K562 (cell line): ENCODE measurements at regions not wholly inside any gene's neighbourhood (a gene's known extent, or its start where the extent isn't known, plus 50 kb on each side); places are given as distances from the start of the nearest gene placed in this dataset.

ENCODE experiments used
- ATAC-seq: fragments of 200-7000 bp; cut with Tn5 transposase; 3 replicates; pipeline ENCODE4 v1.9.1; 2020; ENCODE audit warnings: moderate library complexity
- BruUV-seq: library from RNA; stranded (reverse); fragments of 400-500 nt; replicated peaks from 2 replicates; lab custom pipeline; 2021; lab: Mats Ljungman, UMichigan
- CTCF ChIA-PET: fragments of 300-600 bp; formaldehyde crosslinking; extraction: SDS; loops from one replicate; lab custom pipeline; 2021; ENCODE audit warnings: low intra/inter-chr PET ratio; lab: Yijun Ruan, JAX
- POLR2A ChIA-PET: fragments of 300-600, 350-650 bp; sonication (Branson Sonifier 250); formaldehyde crosslinking; extraction: SDS; loops from one replicate; lab custom pipeline; 2021; ENCODE audit warnings: antibody characterized with exemption, inconsistent platforms; lab: Yijun Ruan, JAX
- DNase-seq, 4 experiments: peaks; one replicate each; pipeline versions ENCODE4 v3.0.0 to v3.0.0-alpha.2; 2011 to 2018; ENCODE audit warnings: low spot score in 3 of 4, mixed read lengths in 3 of 4; ENCODE audit errors: extremely low read depth in 1 of 4
- FAIRE-seq: peaks from 2 replicates; lab custom pipeline; 2011; peaks lifted over from hg19 to GRCh38; lab: Jason Lieb, UNC
- H2AFZ ChIP-seq: 2 replicates; pipeline ENCODE4 v1.6.0; 2011; ENCODE audit warnings: low read depth, low read length, control low read depth, inconsistent platforms
- H3K27ac ChIP-seq: fragments of 200-600 bp; 3 replicates; pipeline ENCODE4 v1.8.0; 2011; ENCODE audit warnings: low read depth, mild to moderate bottlenecking, control low read depth, inconsistent platforms, low read length, moderate library complexity, mixed read lengths; ENCODE audit errors: extremely low read depth
- H3K27me3 ChIP-seq, 2 experiments: fragments of 300-600 bp in 1 of 2; 2 replicates in 1 of 2; 3 replicates in 1 of 2; pipeline versions ENCODE4 v1.6.0 to v1.8.0; 2011; ENCODE audit warnings: inconsistent platforms in 2 of 2, low read length in 2 of 2, mild to moderate bottlenecking in 1 of 2, mixed read lengths in 1 of 2, moderate library complexity in 1 of 2; ENCODE audit not compliant: control insufficient read depth in 2 of 2, insufficient read depth in 2 of 2
- H3K36me3 ChIP-seq: fragments of 300-600 bp; 3 replicates; pipeline ENCODE4 v1.8.0; 2011; ENCODE audit warnings: mild to moderate bottlenecking, low read length, inconsistent platforms; ENCODE audit not compliant: control insufficient read depth, insufficient read depth
- H3K4me1 ChIP-seq, 2 experiments: fragments of 200-600 bp in 1 of 2; replicated peaks in 1 of 2; 2 replicates in 1 of 2; 3 replicates in 1 of 2; pipeline versions ENCODE4 v1.5.1 to v1.8.0; 2011; ENCODE audit warnings: inconsistent platforms in 2 of 2, low read length in 2 of 2, mild to moderate bottlenecking in 1 of 2, mixed read lengths in 1 of 2, moderate library complexity in 1 of 2; ENCODE audit not compliant: control insufficient read depth in 2 of 2, insufficient read depth in 2 of 2
- H3K4me2 ChIP-seq: 2 replicates; pipeline ENCODE4 v1.6.1; 2011; ENCODE audit warnings: low read length, control low read depth, inconsistent platforms, mixed read lengths; ENCODE audit not compliant: insufficient read depth
- H3K4me3 ChIP-seq: fragments of 200-600 bp; sonication (generic), shearing (Covaris generic); 2 replicates; pipeline ENCODE4 v1.5.1; 2016; ENCODE audit warnings: control low read depth, inconsistent platforms
- H3K79me2 ChIP-seq: fragments of 200-600 bp; 3 replicates; pipeline ENCODE4 v1.8.0; 2011; ENCODE audit warnings: low read length, inconsistent platforms; ENCODE audit not compliant: control insufficient read depth, insufficient read depth
- H3K9ac ChIP-seq, 2 experiments: 2 replicates each; pipeline versions ENCODE4 v1.6.0 to v1.6.1; 2011; ENCODE audit warnings: low read depth in 2 of 2, low read length in 2 of 2, control low read depth in 1 of 2, inconsistent platforms in 1 of 2, mild to moderate bottlenecking in 1 of 2, mixed read lengths in 1 of 2; ENCODE audit not compliant: insufficient read depth in 1 of 2
- H3K9me1 ChIP-seq: one replicate; pipeline ENCODE4 v1.6.0; 2011; ENCODE audit warnings: inconsistent platforms, mild to moderate bottlenecking, low read length, moderate library complexity; ENCODE audit not compliant: control insufficient read depth, insufficient read depth
- H3K9me3 ChIP-seq: replicated peaks from 2 replicates; pipeline ENCODE4 v1.5.1; 2011; ENCODE audit warnings: low read depth, low read length, inconsistent platforms; ENCODE audit not compliant: control insufficient read depth, insufficient read depth
- H4K20me1 ChIP-seq: replicated peaks from 2 replicates; pipeline ENCODE4 v1.6.1; 2011; ENCODE audit warnings: low read length, inconsistent platforms, mixed read lengths; ENCODE audit not compliant: control insufficient read depth, insufficient read depth
- C11orf30 ChIP-seq: fragments of 450-650 bp; IDR thresholded peaks from 2 replicates; pipeline ENCODE4 v1.6.1; 2016; ENCODE audit warnings: low read depth, mild to moderate bottlenecking
- CBX1 ChIP-seq: sonication (generic); IDR thresholded peaks from 2 replicates; pipeline ENCODE4 v1.6.1; 2016; ENCODE audit warnings: antibody characterized with exemption, low read depth, mild to moderate bottlenecking
- DACH1 ChIP-seq: fragments of 450-650 bp; IDR thresholded peaks from 2 replicates; pipeline ENCODE4 v1.6.1; 2018; ENCODE audit not compliant: partially characterized antibody
- EP400 ChIP-seq: fragments of 450-650 bp; IDR thresholded peaks from 2 replicates; pipeline ENCODE4 v1.6.1; 2017; ENCODE audit warnings: antibody characterized with exemption, mild to moderate bottlenecking, moderate library complexity
- ESRRB ChIP-seq: fragments of 250-450 bp; sonication (Bioruptor Pico); IDR thresholded peaks from 2 replicates; pipeline ENCODE4 v1.5.0; 2020; ENCODE audit warnings: mild to moderate bottlenecking, moderate library complexity, borderline replicate concordance
- ETV6 ChIP-seq, 3 experiments: fragments of 150-350 bp in 1 of 3; sonication (generic) in 1 of 3; formaldehyde crosslinking in 1 of 3; IDR thresholded peaks; 2 replicates each; pipeline versions ENCODE4 v1.6.1 to v1.8.0; 2014 to 2022; ENCODE audit warnings: borderline replicate concordance in 2 of 3, low read depth in 2 of 3, antibody characterized with exemption in 1 of 3, low read length in 1 of 3, mild to moderate bottlenecking in 1 of 3, missing genetic modification reagents in 1 of 3
- FOSL1 ChIP-seq: fragments of 200-800 bp; sonication (Bioruptor generic); conservative IDR thresholded peaks from 2 replicates; pipeline ENCODE4 v1.6.1; 2016; ENCODE audit warnings: missing genetic modification characterization, missing compliant biosample characterization
- GABPB2 ChIP-seq: fragments of 250-450 bp; sonication (Bioruptor Pico); conservative IDR thresholded peaks from 2 replicates; pipeline ENCODE4 v1.5.1; 2021; ENCODE audit warnings: mild to moderate bottlenecking
- HDAC2 ChIP-seq: fragments of 450-650 bp; IDR thresholded peaks from 2 replicates; pipeline ENCODE4 v1.6.1; 2016; ENCODE audit warnings: mild to moderate bottlenecking
- XRCC5 ChIP-seq: fragments of 200-400 bp; formaldehyde crosslinking; IDR thresholded peaks from 2 replicates; pipeline ENCODE4 v1.6.1; 2017; ENCODE audit warnings: low read depth, mild to moderate bottlenecking, low read length
- ZBTB1 ChIP-seq: sonication (generic); formaldehyde crosslinking; IDR thresholded peaks from 2 replicates; pipeline ENCODE4 v1.8.1; 2023; ENCODE audit warnings: missing genetic modification reagents, low read depth, mild to moderate bottlenecking, borderline replicate concordance
- ZFP36 ChIP-seq: fragments of 150-350 bp; IDR thresholded peaks from 2 replicates; pipeline ENCODE4 v1.6.1; 2018; ENCODE audit warnings: low read length, low read depth; ENCODE audit not compliant: partially characterized antibody
- ZNF224 ChIP-seq: sonication (generic); formaldehyde crosslinking; IDR thresholded peaks from 2 replicates; pipeline ENCODE4 v1.8.0; 2022; ENCODE audit warnings: mild to moderate bottlenecking, missing genetic modification reagents
- ZNF316 ChIP-seq: fragments of 450-650 bp; IDR thresholded peaks from 2 replicates; pipeline ENCODE4 v1.6.1; 2016
- ZNF431 ChIP-seq: sonication (generic); formaldehyde crosslinking; IDR thresholded peaks from 2 replicates; pipeline ENCODE4 v1.8.0; 2022; ENCODE audit warnings: mild to moderate bottlenecking, missing genetic modification reagents
- ZNF436 ChIP-seq: fragments of 250-450, 450-650 bp; sonication (Bioruptor Pico); formaldehyde crosslinking; IDR thresholded peaks from 2 replicates; pipeline ENCODE4 v1.7.0; 2020; ENCODE audit warnings: mild to moderate bottlenecking
- WGBS: fragments of 100-300 bp; shearing (Covaris generic); methylation state at CpG from one replicate; pipeline ENCODE4 v1.1.6; 2016; ENCODE audit warnings: low coverage, mixed read lengths; ENCODE audit not compliant: insufficient coverage; ENCODE audit errors: missing lambda C conversion rate; 5-methylcytosine and 5-hydroxymethylcytosine counted together
- in situ Hi-C: fragments of 300-500 bp; cut with MboI; formaldehyde crosslinking; loops from 4 replicates; pipeline ENCODE4 v1.15.0; 2018; ENCODE audit warnings: inconsistent platforms, mixed read lengths
- intact Hi-C: fragments of 100-400 bp; cut with micrococcal nuclease; formaldehyde crosslinking; loops from 2 replicates; pipeline ENCODE4 v1.14.2; 2022
- TF ChIP-seq, protein P1 (sequence below): fragments of 450-650 bp; formaldehyde crosslinking; IDR thresholded peaks from 2 replicates; pipeline ENCODE4 v1.4.0; 2022; ENCODE audit warnings: mild to moderate bottlenecking, moderate library complexity

DNA sequence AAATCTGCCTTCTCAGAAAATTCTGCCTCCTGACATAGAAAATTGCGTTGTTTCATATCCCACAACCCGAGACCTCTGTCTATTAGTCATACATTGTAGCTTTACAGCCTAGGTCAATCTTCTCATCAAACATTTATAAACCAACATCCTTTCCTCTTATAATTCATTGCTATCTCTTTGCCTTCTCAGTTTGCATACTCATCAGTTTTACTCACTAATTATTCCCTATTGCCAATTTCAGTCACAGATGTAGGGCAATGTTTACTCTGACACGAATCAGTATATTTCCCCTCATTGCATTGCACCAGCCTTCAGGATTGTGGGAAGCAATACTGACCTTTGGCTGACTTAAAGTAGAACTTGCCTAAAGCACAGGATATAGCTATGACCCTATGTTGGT, 247.2 kb downstream of the CEMIP2 start:
- Histone ChIP-seq H3K27me3 (peaks cover 0 to 3% of the 10 kb centered on the region in 2 experiments; a peak in 2 of 5 replicates), H3K27ac (no peak overlapping the region), H3K36me3 (no peaks in the 10 kb centered on the region)
- BruUV-seq = no TSS peak
- in situ Hi-C loops = no loop called here
- FAIRE-seq = no peak
- WGBS = 0% methylated on average over 3 of the region's 3 CpGs
- TF ChIP-seq DACH1 (no peak), C11orf30 (peak; percentile 9; the same call in 1 of the 2 replicates), ZNF316 (peak; percentile 39; the same call in 1 of the 2 replicates)
- TF ChIP-seq, all 486 proteins: peak for 2
- ATAC-seq (no peak), DNase-seq (no peak)
- Histone ChIP-seq H3K4me3 (no peak overlapping the region), H3K9ac (no peak overlapping the region), H4K20me1 (no peaks in the 10 kb centered on the region), H3K4me2 (no peak overlapping the region), H2AFZ (no peak overlapping the region), H3K9me3 (no peaks in the 10 kb centered on the region; the same call in 1 of the 2 replicates), H3K4me1 (no peaks in the 10 kb centered on the region), H3K79me2 (no peaks in the 10 kb centered on the region), H3K9me1 (no peaks in the 10 kb centered on the region)
- POLR2A ChIA-PET = interaction anchor here (0.6 kb wide), 1 partner anchor 497 kb away, joined by 3 read pairs; no protein-coding TSS in a partner anchor
- CTCF ChIA-PET = no interaction called here
- intact Hi-C loops = loop anchor here (10.0 kb wide), 1 partner anchor 236 kb away; no protein-coding TSS in a partner anchor

DNA sequence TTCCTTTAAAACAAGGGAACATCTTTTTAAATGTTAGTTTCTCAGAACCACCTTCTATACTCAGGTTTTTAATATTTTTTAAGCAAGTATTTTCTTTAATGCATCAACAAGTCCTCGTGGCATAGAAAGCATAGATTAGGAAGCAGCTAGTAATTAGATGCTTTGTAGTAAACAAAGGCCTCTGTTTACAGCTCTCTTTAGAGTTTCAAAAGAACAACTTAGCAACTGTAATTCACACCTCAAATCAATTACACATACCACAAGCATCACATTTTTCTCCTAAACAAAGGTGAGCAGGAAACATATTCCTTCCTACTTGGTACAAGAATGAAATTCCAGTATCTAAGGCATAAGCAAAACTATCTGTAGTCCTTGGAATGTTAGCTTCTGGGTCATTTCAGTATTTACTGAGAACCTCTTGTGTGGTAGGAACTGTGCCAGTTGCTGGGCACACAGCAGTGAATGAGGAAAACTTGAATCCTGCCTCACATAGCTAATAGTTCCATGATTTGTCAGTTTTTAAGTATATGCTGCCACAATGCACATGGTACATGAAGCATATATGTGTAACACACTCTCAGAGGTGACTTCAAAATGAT, 249.1 kb downstream of the CEMIP2 start:
- no peaks in the 10 kb centered on the region; the same call in 1 of the 2 replicates for H3K9me3 ChIP-seq
- H3K27me3 ChIP-seq = peaks cover 0 to 3% of the 10 kb centered on the region in 2 experiments; a peak in 2 of 5 replicates
- BruUV-seq = no TSS peak
- in situ Hi-C loops = no loop called here
- FAIRE-seq (no peak), ATAC-seq (no peak), DNase-seq (no peak)
- POLR2A ChIA-PET = no interaction called here
- no peak overlapping the region for H3K4me3 ChIP-seq
- 0% methylated on average over 1 of the region's 1 CpG for WGBS
- H2AFZ ChIP-seq = no peak overlapping the region
- no peak overlapping the region for H3K4me2 ChIP-seq
- no peaks in the 10 kb centered on the region for H3K79me2 ChIP-seq
- intact Hi-C loops = no loop called here
- no peaks in the 10 kb centered on the region for H3K36me3 ChIP-seq
- CTCF ChIA-PET = no interaction called here
- H3K9ac ChIP-seq = no peak overlapping the region
- H4K20me1 ChIP-seq = no peaks in the 10 kb centered on the region
- no peaks in the 10 kb centered on the region for H3K9me1 ChIP-seq
- H3K4me1 ChIP-seq = no peaks in the 10 kb centered on the region
- no peak overlapping the region for H3K27ac ChIP-seq
- TF ChIP-seq ZBTB1 (CRISPR knock-in tag) (no peak), ESRRB (CRISPR knock-in tag) (no peak), FOSL1 (tag) (no peak), ZFP36 (no peak), XRCC5 (no peak), ZNF431 (CRISPR knock-in tag) (no peak), CBX1 (no peak), EP400 (no peak), ZNF224 (CRISPR knock-in tag) (no peak), ETV6 (IDR thresholded peaks at IDR 0.05; ENCODE audit: borderline replicate concordance in 1 of 2, low read depth in 2 of 2, low read length in 1 of 2) (no peak), ETV6 (CRISPR knock-in tag; IDR thresholded peaks at IDR 0.05; ENCODE audit: borderline replicate concordance) (no peak), HDAC2 (no peak), GABPB2 (CRISPR knock-in tag) (no peak), ZNF436 (CRISPR knock-in tag) (no peak)
- TF ChIP-seq, protein P1, sequence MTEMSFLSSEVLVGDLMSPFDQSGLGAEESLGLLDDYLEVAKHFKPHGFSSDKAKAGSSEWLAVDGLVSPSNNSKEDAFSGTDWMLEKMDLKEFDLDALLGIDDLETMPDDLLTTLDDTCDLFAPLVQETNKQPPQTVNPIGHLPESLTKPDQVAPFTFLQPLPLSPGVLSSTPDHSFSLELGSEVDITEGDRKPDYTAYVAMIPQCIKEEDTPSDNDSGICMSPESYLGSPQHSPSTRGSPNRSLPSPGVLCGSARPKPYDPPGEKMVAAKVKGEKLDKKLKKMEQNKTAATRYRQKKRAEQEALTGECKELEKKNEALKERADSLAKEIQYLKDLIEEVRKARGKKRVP = no peak
